Loucy (cell line): ENCODE measurements at regions not wholly inside any gene's neighbourhood (a gene's known extent, or its start where the extent isn't known, plus 50 kb on each side); places are given as distances from the start of the nearest gene placed in this dataset.

ENCODE experiments used
- H2AFZ ChIP-seq: fragments of 200-600 bp; sonication (generic); 2 replicates; pipeline ENCODE4 v1.6.0; 2016; ENCODE audit warnings: antibody characterized with exemption, mild to moderate bottlenecking, low read length, moderate library complexity
- H3F3A ChIP-seq: fragments of 200-600 bp; 2 replicates; pipeline ENCODE4 v1.6.0; 2016; ENCODE audit warnings: antibody characterized with exemption, low read depth, mild to moderate bottlenecking
- H3K27me3 ChIP-seq: fragments of 200-600 bp; sonication (generic); 2 replicates; pipeline ENCODE4 v1.6.1; 2014; ENCODE audit warnings: low read length, mild to moderate bottlenecking; ENCODE audit not compliant: insufficient read depth, poor library complexity, severe bottlenecking
- H3K36me3 ChIP-seq: fragments of 200-600 bp; sonication (generic); 2 replicates; pipeline ENCODE4 v1.6.1; 2016; ENCODE audit warnings: low read length; ENCODE audit not compliant: insufficient read depth
- H3K4me1 ChIP-seq: fragments of 200-600 bp; sonication (generic); 2 replicates; pipeline ENCODE4 v1.5.1; 2014; ENCODE audit warnings: low read length, mild to moderate bottlenecking; ENCODE audit not compliant: insufficient read depth, poor library complexity, severe bottlenecking
- H3K4me2 ChIP-seq: fragments of 200-600 bp; sonication (generic); 2 replicates; pipeline ENCODE4 v1.6.0; 2014; ENCODE audit warnings: antibody characterized with exemption, low read length, low read depth, mild to moderate bottlenecking; ENCODE audit not compliant: poor library complexity, severe bottlenecking
- H3K4me3 ChIP-seq: fragments of 200-600 bp; sonication (generic); 2 replicates; pipeline ENCODE4 v1.5.1; 2014; ENCODE audit warnings: low read length, mild to moderate bottlenecking, mixed read lengths; ENCODE audit not compliant: poor library complexity, severe bottlenecking
- H3K79me2 ChIP-seq: fragments of 200-600 bp; sonication (generic); 2 replicates; pipeline ENCODE4 v1.6.1; 2014; ENCODE audit warnings: low read length; ENCODE audit not compliant: insufficient read depth
- H3K9ac ChIP-seq: fragments of 200-600 bp; sonication (generic); 2 replicates; pipeline ENCODE4 v1.6.0; 2014; ENCODE audit warnings: mild to moderate bottlenecking, low read depth, low read length, moderate library complexity; ENCODE audit not compliant: poor library complexity, severe bottlenecking
- H3K9me2 ChIP-seq: fragments of 200-600 bp; sonication (generic); replicated peaks from 2 replicates; pipeline ENCODE4 v1.6.1; 2016; ENCODE audit warnings: low read depth, low read length, mixed read lengths
- H3K9me3 ChIP-seq: fragments of 200-600 bp; sonication (generic); 2 replicates; pipeline ENCODE4 v1.6.1; 2014; ENCODE audit warnings: mild to moderate bottlenecking, antibody characterized with exemption, low read length, low read depth; ENCODE audit not compliant: insufficient read depth
- H4K20me1 ChIP-seq: fragments of 200-600 bp; sonication (generic); 2 replicates; pipeline ENCODE4 v1.6.0; 2014; ENCODE audit warnings: antibody characterized with exemption, low read length, mild to moderate bottlenecking; ENCODE audit not compliant: insufficient read depth, poor library complexity, severe bottlenecking
- CTCF ChIP-seq: fragments of 200-600 bp; sonication (generic); conservative IDR thresholded peaks from 2 replicates; pipeline ENCODE4 v1.5.1; 2014; ENCODE audit warnings: mild to moderate bottlenecking, antibody characterized with exemption, low read length
- EZH2phosphoT487 ChIP-seq: fragments of 200-600 bp; IDR thresholded peaks from 2 replicates; pipeline ENCODE4 v1.6.1; 2018; ENCODE audit warnings: antibody characterized with exemption, mild to moderate bottlenecking, moderate library complexity, borderline replicate concordance

- no peak overlapping the region for H3K4me2 ChIP-seq
- H3K9me2 ChIP-seq, result no peaks in the 10 kb centered on the region
- TF ChIP-seq CTCF (no peak), EZH2phosphoT487 (no peak)
- no peak overlapping the region for H3K4me3 ChIP-seq
- no peak overlapping the region for H3K9ac ChIP-seq
- H3K27me3 ChIP-seq, result no peaks in the 10 kb centered on the region
- no peaks in the 10 kb centered on the region for H3K4me1 ChIP-seq
- no peaks in the 10 kb centered on the region for H4K20me1 ChIP-seq
- H2AFZ ChIP-seq, result no peak overlapping the region
- H3K36me3 ChIP-seq, result no peaks in the 10 kb centered on the region
- no peaks in the 10 kb centered on the region for H3F3A ChIP-seq
- no peaks in the 10 kb centered on the region for H3K9me3 ChIP-seq
- no peaks in the 10 kb centered on the region for H3K79me2 ChIP-seq
Observed at GRCh38 chr5:105530716-105531261, 1968.2 kb upstream of the NUDT12 start.

- no peak overlapping the region for H3K4me2 ChIP-seq
- H3K27me3 ChIP-seq, result no peaks in the 10 kb centered on the region
- TF ChIP-seq CTCF (no peak), EZH2phosphoT487 (no peak)
- no peaks in the 10 kb centered on the region for H3F3A ChIP-seq
- no peaks in the 10 kb centered on the region for H4K20me1 ChIP-seq
- no peak overlapping the region for H3K4me3 ChIP-seq
- no peak overlapping the region for H3K9ac ChIP-seq
- no peaks in the 10 kb centered on the region for H3K9me3 ChIP-seq
- no peaks in the 10 kb centered on the region for H3K79me2 ChIP-seq
- no peaks in the 10 kb centered on the region for H3K9me2 ChIP-seq
- H3K4me1 ChIP-seq, result no peaks in the 10 kb centered on the region
- no peak overlapping the region for H2AFZ ChIP-seq
- no peaks in the 10 kb centered on the region for H3K36me3 ChIP-seq
Observed at GRCh38 chr5:105529851-105530250, 1967.3 kb upstream of the NUDT12 start.

- H3K4me1 ChIP-seq, result no peaks in the 10 kb centered on the region
- H3K9me2 ChIP-seq, result no peaks in the 10 kb centered on the region
- no peaks in the 10 kb centered on the region for H3K79me2 ChIP-seq
- no peak overlapping the region for H2AFZ ChIP-seq
- no peak overlapping the region for H3K4me3 ChIP-seq
- H3K36me3 ChIP-seq, result no peaks in the 10 kb centered on the region
- H3K9ac ChIP-seq, result no peak overlapping the region
- H3F3A ChIP-seq, result no peaks in the 10 kb centered on the region
- no peaks in the 10 kb centered on the region for H3K27me3 ChIP-seq
- no peaks in the 10 kb centered on the region for H4K20me1 ChIP-seq
- H3K4me2 ChIP-seq, result no peak overlapping the region
- TF ChIP-seq EZH2phosphoT487 (no peak), CTCF (no peak)
- H3K9me3 ChIP-seq, result no peaks in the 10 kb centered on the region
Observed at GRCh38 chr5:105508519-105508918, 1945.9 kb upstream of the NUDT12 start.
